IMR-90 (cell line): ENCODE measurements at regions not wholly inside any gene's neighbourhood (a gene's known extent, or its start where the extent isn't known, plus 50 kb on each side); places are given as distances from the start of the nearest gene placed in this dataset.

Experiments used
- ATAC-seq: fragments of 200-7000 bp; cut with Tn5 transposase; 2 replicates; pipeline ENCODE4 v1.9.1; 2020; ENCODE audit warnings: low read depth, mild to moderate bottlenecking, moderate library complexity
- BruUV-seq: library from RNA; stranded (reverse); fragments of 400-500 nt; replicated peaks from 2 replicates; lab custom pipeline; 2021; lab: Mats Ljungman, UMichigan
- CTCF ChIA-PET: fragments of 300-600 bp; formaldehyde crosslinking; extraction: SDS; loops from one replicate; lab custom pipeline; 2021; ENCODE audit warnings: antibody characterized with exemption; lab: Yijun Ruan, JAX
- POLR2A ChIA-PET: fragments of 300-600 bp; sonication (Branson Sonifier 250); formaldehyde crosslinking; loops from one replicate; lab custom pipeline; 2022; ENCODE audit warnings: antibody characterized with exemption; ENCODE audit not compliant: unreplicated experiment; lab: Charles Lee
- DNase-seq: peaks from one replicate; pipeline ENCODE4 v3.0.0; 2013
- H2AFZ ChIP-seq: replicated peaks from 2 replicates; pipeline ENCODE3; 2013; ENCODE audit warnings: low read length, mild to moderate bottlenecking; ENCODE audit not compliant: poor library complexity
- H2AK5ac ChIP-seq: 2 replicates; pipeline ENCODE4 v1.6.1; 2013; ENCODE audit warnings: low read depth, low read length, inconsistent platforms
- H2AK9ac ChIP-seq: replicated peaks from 2 replicates; pipeline ENCODE3; 2013; ENCODE audit warnings: mild to moderate bottlenecking, low read depth, low read length, moderate library complexity; ENCODE audit not compliant: poor library complexity
- H2BK120ac ChIP-seq: 2 replicates; pipeline ENCODE4 v1.6.1; 2013; ENCODE audit warnings: low read depth, low read length, inconsistent platforms
- H2BK15ac ChIP-seq: 3 replicates; pipeline ENCODE4 v1.6.1; 2013; ENCODE audit warnings: low read depth, low read length, inconsistent platforms
- H2BK20ac ChIP-seq: 2 replicates; pipeline ENCODE4 v1.6.1; 2013; ENCODE audit warnings: low read depth, mild to moderate bottlenecking, inconsistent platforms, low read length, moderate library complexity
- H2BK5ac ChIP-seq: 2 replicates; pipeline ENCODE4 v1.6.1; 2013; ENCODE audit warnings: mild to moderate bottlenecking, low read depth, low read length, inconsistent platforms; ENCODE audit not compliant: poor library complexity, severe bottlenecking
- H3K14ac ChIP-seq: replicated peaks from 2 replicates; pipeline ENCODE4 v1.6.1; 2013; ENCODE audit warnings: low read depth, low read length, inconsistent platforms
- H3K18ac ChIP-seq: 2 replicates; pipeline ENCODE4 v1.6.1; 2013; ENCODE audit warnings: low read depth, low read length, control low read depth
- H3K23ac ChIP-seq: 2 replicates; pipeline ENCODE4 v1.6.1; 2013; ENCODE audit warnings: low read depth, low read length, inconsistent platforms
- H3K27ac ChIP-seq: 2 replicates; pipeline ENCODE4 v1.5.1; 2013; ENCODE audit warnings: mild to moderate bottlenecking, control low read depth, low read length; ENCODE audit not compliant: insufficient read depth
- H3K27me3 ChIP-seq: 2 replicates; pipeline ENCODE4 v1.6.1; 2013; ENCODE audit warnings: low read length; ENCODE audit not compliant: control insufficient read depth, insufficient read depth
- H3K36me3 ChIP-seq: 2 replicates; pipeline ENCODE4 v1.6.1; 2013; ENCODE audit warnings: low read length, mixed read lengths; ENCODE audit not compliant: control insufficient read depth, insufficient read depth
- H3K4ac ChIP-seq: 2 replicates; pipeline ENCODE4 v1.6.1; 2013; ENCODE audit warnings: low read depth, low read length, inconsistent platforms
- H3K4me1 ChIP-seq: 2 replicates; pipeline ENCODE4 v1.6.1; 2013; ENCODE audit warnings: low read length, mixed read lengths; ENCODE audit not compliant: control insufficient read depth, insufficient read depth
- H3K4me2 ChIP-seq: 2 replicates; pipeline ENCODE4 v1.6.1; 2013; ENCODE audit warnings: low read depth, mild to moderate bottlenecking, control low read depth, low read length, moderate library complexity
- H3K4me3 ChIP-seq: 2 replicates; pipeline ENCODE4 v1.5.1; 2013; ENCODE audit warnings: low read depth, mild to moderate bottlenecking, control low read depth, low read length, moderate library complexity; ENCODE audit not compliant: insufficient read depth
- H3K56ac ChIP-seq: 2 replicates; pipeline ENCODE4 v1.6.1; 2013; ENCODE audit warnings: low read length, inconsistent platforms; ENCODE audit not compliant: insufficient read depth; ENCODE audit errors: extremely low read depth
- H3K79me1 ChIP-seq, 2 experiments: 2 replicates each; pipeline ENCODE4 v1.6.1; 2013; ENCODE audit warnings: low read length in 2 of 2, inconsistent platforms in 1 of 2, low read depth in 1 of 2
- H3K9ac ChIP-seq: 2 replicates; pipeline ENCODE4 v1.6.1; 2013; ENCODE audit warnings: low read depth, low read length, control low read depth
- H3K9me1 ChIP-seq: 2 replicates; pipeline ENCODE4 v1.6.1; 2013; ENCODE audit warnings: low read length, inconsistent platforms; ENCODE audit not compliant: insufficient read depth
- H3K9me3 ChIP-seq: 2 replicates; pipeline ENCODE4 v1.6.1; 2013; ENCODE audit warnings: low read length; ENCODE audit not compliant: control insufficient read depth, insufficient read depth
- H4K20me1 ChIP-seq: 2 replicates; pipeline ENCODE4 v1.6.1; 2013; ENCODE audit warnings: low read length, inconsistent platforms; ENCODE audit not compliant: insufficient read depth
- H4K5ac ChIP-seq: 2 replicates; pipeline ENCODE4 v1.6.1; 2013; ENCODE audit warnings: mild to moderate bottlenecking, low read depth, low read length, control low read depth
- H4K8ac ChIP-seq, 2 experiments: 2 replicates each; pipeline ENCODE4 v1.6.1; 2013; ENCODE audit warnings: low read depth in 2 of 2, low read length in 2 of 2, control low read depth in 1 of 2, inconsistent platforms in 1 of 2
- H4K91ac ChIP-seq: 2 replicates; pipeline ENCODE4 v1.6.1; 2013; ENCODE audit warnings: low read depth, low read length, inconsistent platforms; ENCODE audit not compliant: insufficient read depth
- FOS ChIP-seq: fragments of 150-350 bp; IDR thresholded peaks from 2 replicates; pipeline ENCODE4 v1.6.1; 2016; ENCODE audit warnings: low read depth, low read length
- MAZ ChIP-seq: IDR thresholded peaks from 2 replicates; pipeline ENCODE4 v1.6.1; 2012; ENCODE audit warnings: low read depth, mild to moderate bottlenecking, low read length, improper control_type of control experiment, moderate library complexity, borderline replicate concordance
- MXI1 ChIP-seq: IDR thresholded peaks from 2 replicates; pipeline ENCODE4 v1.6.1; 2012; ENCODE audit warnings: low read depth, mild to moderate bottlenecking, low read length, moderate library complexity, borderline replicate concordance
- RAD21 ChIP-seq: IDR thresholded peaks from 2 replicates; pipeline ENCODE4 v1.6.1; 2012; ENCODE audit warnings: low read length, improper control_type of control experiment
- RCOR1 ChIP-seq: IDR thresholded peaks from 2 replicates; pipeline ENCODE4 v1.6.1; 2012; ENCODE audit warnings: mild to moderate bottlenecking, low read length, improper control_type of control experiment; ENCODE audit not compliant: insufficient replicate concordance
- RFX5 ChIP-seq: IDR thresholded peaks from 2 replicates; pipeline ENCODE4 v1.8.0; 2012; ENCODE audit warnings: low read depth, mild to moderate bottlenecking, low read length, moderate library complexity
- WGBS, 2 experiments: methylation state at CpG; one replicate each; pipeline versions ENCODE4 v1.1.5 to v1.1.7; 2013; ENCODE audit warnings: missing lambda C conversion rate in 2 of 2; ENCODE audit not compliant: insufficient read length in 1 of 2; ENCODE audit errors: extremely low coverage in 2 of 2; 5-methylcytosine and 5-hydroxymethylcytosine counted together
- dilution Hi-C: fragments of 300-500 bp; cut with HindIII; formaldehyde crosslinking; loops from one replicate; pipeline ENCODE4 v1.14.3; 2018; ENCODE audit warnings: low sequenced_read_pairs; ENCODE audit not compliant: unreplicated experiment
- in situ Hi-C: fragments of 300-500 bp; cut with MboI; formaldehyde crosslinking; loops from 3 replicates; pipeline ENCODE4 v1.14.3; 2019; ENCODE audit warnings: low sequenced_read_pairs, inconsistent platforms, mixed read lengths
- intact Hi-C: fragments of 100-400 bp; cut with micrococcal nuclease; formaldehyde crosslinking; loops from 2 replicates; pipeline ENCODE4 v1.10.0; 2022
- TF ChIP-seq, protein P1 (sequence below): fragments of 150-350 bp; IDR thresholded peaks from 2 replicates; pipeline ENCODE4 v1.6.1; 2016; ENCODE audit warnings: low read depth, mild to moderate bottlenecking, low read length, moderate library complexity, borderline replicate concordance
- TF ChIP-seq, protein P2 (sequence below): conservative IDR thresholded peaks from 2 replicates; pipeline ENCODE4 v1.5.1; 2012; ENCODE audit warnings: mild to moderate bottlenecking, low read depth, low read length, improper control_type of control experiment

DNA sequence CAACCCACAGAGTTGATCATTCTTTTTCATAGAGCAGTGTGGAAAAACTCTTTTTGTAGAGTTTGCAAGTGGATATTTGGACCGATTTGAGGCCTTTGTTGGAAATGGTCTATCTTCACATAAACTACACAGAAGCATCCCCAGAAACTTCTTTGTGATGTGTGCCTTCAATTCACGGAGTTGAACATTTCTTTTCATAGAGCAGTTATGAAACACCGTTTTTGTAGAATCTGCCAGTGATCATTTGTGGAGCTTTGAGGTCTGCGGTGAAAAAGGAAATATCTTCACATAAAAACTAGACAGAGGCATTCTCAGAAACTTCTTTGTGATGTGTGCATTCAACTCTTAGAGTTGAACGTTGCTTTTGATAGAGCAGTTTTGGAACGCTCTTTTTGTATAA is 618.4 kb upstream of the ZNF337 start:
- intact Hi-C loops (no loop called here), in situ Hi-C loops (no loop called here), dilution Hi-C loops (no loop called here)
- H3K23ac ChIP-seq, result no peak overlapping the region
- no peak overlapping the region for H2BK15ac ChIP-seq
- no peak overlapping the region for H3K27ac ChIP-seq
- no TSS peak for BruUV-seq
- TF ChIP-seq RAD21, result no peak
- TF ChIP-seq MXI1, result no peak
- TF ChIP-seq, protein P1, sequence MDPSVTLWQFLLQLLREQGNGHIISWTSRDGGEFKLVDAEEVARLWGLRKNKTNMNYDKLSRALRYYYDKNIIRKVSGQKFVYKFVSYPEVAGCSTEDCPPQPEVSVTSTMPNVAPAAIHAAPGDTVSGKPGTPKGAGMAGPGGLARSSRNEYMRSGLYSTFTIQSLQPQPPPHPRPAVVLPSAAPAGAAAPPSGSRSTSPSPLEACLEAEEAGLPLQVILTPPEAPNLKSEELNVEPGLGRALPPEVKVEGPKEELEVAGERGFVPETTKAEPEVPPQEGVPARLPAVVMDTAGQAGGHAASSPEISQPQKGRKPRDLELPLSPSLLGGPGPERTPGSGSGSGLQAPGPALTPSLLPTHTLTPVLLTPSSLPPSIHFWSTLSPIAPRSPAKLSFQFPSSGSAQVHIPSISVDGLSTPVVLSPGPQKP, result no peak
- no peak for TF ChIP-seq RFX5
- no peak for TF ChIP-seq RCOR1
- TF ChIP-seq, protein P2, sequence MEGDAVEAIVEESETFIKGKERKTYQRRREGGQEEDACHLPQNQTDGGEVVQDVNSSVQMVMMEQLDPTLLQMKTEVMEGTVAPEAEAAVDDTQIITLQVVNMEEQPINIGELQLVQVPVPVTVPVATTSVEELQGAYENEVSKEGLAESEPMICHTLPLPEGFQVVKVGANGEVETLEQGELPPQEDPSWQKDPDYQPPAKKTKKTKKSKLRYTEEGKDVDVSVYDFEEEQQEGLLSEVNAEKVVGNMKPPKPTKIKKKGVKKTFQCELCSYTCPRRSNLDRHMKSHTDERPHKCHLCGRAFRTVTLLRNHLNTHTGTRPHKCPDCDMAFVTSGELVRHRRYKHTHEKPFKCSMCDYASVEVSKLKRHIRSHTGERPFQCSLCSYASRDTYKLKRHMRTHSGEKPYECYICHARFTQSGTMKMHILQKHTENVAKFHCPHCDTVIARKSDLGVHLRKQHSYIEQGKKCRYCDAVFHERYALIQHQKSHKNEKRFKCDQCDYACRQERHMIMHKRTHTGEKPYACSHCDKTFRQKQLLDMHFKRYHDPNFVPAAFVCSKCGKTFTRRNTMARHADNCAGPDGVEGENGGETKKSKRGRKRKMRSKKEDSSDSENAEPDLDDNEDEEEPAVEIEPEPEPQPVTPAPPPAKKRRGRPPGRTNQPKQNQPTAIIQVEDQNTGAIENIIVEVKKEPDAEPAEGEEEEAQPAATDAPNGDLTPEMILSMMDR, result no peak
- TF ChIP-seq MAZ, result no peak
- TF ChIP-seq FOS, result no peak
- no peaks in the 10 kb centered on the region for H3K79me1 ChIP-seq
- no peaks in the 10 kb centered on the region for H3K4me1 ChIP-seq
- no peaks in the 10 kb centered on the region for H4K20me1 ChIP-seq
- no peaks in the 10 kb centered on the region for H3K9me1 ChIP-seq
- H4K8ac ChIP-seq, result no peak overlapping the region
- H4K91ac ChIP-seq, result no peak overlapping the region
- no peak for DNase-seq
- no peak overlapping the region for H2BK120ac ChIP-seq
- ChIA-PET POLR2A (no interaction called here), CTCF (no interaction called here)
- H3K36me3 ChIP-seq, result no peaks in the 10 kb centered on the region
- H3K27me3 ChIP-seq, result no peaks in the 10 kb centered on the region
- no peak overlapping the region for H2AK9ac ChIP-seq
- no peak overlapping the region for H3K4me2 ChIP-seq
- no peak overlapping the region for H3K9ac ChIP-seq
- H3K56ac ChIP-seq, result no peak overlapping the region
- WGBS, 2 experiments, result no CpG with 5 or more reads among the region's 6 CpGs
- no peak overlapping the region for H3K18ac ChIP-seq
- no peak overlapping the region for H2AFZ ChIP-seq
- no peaks in the 10 kb centered on the region for H3K9me3 ChIP-seq
- no peak overlapping the region for H3K4me3 ChIP-seq
- H3K4ac ChIP-seq, result no peak overlapping the region
- no peak overlapping the region for H3K14ac ChIP-seq
- H2AK5ac ChIP-seq, result no peak overlapping the region
- no peak for ATAC-seq
- no peak overlapping the region for H4K5ac ChIP-seq
- H2BK5ac ChIP-seq, result no peak overlapping the region
- H2BK20ac ChIP-seq, result no peak overlapping the region
